NCI-H2171 (cell line): ENCODE measurements at regions not wholly inside any gene's neighbourhood (a gene's known extent, or its start where the extent isn't known, plus 50 kb on each side); places are given as distances from the start of the nearest gene placed in this dataset.
A peak's percentile ranks its signal among the peaks of the same experiment; 100 is the strongest.
"Not testable (repeated sequence)": the region's sequence is repeated elsewhere in the genome, so short reads cannot be mapped to it uniquely, and the experiment has no call there.

ENCODE experiments used
- DNase-seq: peaks from one replicate; lab custom pipeline; 2025; lab: John Stamatoyannopoulos, UW

DNA sequence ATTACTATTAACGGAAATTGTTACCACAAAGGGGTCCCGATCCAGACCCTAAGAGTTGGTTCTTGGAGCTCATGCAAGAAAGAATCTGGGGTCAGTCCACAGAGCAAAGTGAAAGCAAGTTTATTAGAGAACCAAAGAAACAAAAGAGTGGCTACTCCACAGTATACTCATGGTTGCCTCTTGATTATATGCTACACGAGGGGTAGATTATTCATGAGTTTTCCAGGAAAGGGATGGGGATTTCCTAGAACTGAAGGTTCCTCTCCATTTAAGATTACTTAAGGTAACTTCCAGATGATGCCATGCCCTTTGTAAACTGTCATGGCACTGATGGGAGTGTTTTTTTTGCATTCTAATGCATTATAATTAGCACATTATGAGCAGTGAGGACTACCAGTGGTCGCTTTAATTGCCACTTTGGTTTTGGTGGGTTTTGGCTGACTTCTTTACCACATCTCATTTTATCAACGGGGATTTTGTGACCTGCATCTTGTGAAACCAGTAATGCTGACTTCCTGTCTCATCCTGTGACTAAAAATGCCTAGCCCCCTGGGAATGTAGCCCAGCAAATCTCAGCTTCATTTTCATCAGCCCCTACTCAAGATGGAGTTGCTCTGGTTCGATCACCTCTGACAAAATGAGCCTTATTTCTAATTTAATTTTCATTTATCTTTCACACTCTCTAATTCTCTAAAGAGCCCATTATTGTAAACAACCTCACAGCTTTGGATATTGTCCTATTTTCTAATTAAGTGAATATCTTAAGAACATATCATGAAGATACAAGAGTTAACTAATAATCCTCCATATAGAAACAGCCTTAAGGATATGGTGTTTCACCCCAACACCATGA is 336.3 kb downstream of the RASEF start:
- no peak for DNase-seq

- DNase-seq: no peak
These were observed 333.8 kb downstream of the RASEF start for GRCh38 chr9:82729141-82729540.

DNA sequence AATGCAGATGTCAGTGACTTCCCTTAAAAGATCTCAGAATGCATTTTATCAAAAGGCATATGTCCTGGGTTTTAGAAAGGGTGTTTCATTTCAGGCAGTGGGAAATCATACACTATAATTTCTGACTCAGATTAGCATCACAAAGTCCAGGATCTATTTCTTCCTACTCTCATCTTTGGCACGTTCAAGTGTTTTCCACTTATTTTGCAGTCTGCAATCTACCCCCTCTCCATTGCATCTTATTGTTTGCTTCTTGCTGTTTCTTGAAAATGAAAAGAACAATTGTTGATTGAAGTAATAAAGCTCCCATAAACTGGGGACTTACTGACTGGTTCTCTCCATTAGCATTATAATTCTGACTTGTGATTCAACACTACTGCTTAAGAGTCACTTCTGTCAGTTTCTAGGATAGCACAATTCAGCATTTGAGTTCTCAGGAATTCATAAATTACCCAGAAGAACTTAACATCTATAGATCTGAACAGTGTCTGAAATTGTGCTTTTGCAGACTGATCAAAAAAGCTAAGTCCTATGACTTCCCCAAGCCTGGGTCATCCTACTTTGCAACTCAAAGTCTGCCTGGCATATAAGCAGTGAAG is 332.9 kb downstream of the RASEF start:
- no peak for DNase-seq

DNA sequence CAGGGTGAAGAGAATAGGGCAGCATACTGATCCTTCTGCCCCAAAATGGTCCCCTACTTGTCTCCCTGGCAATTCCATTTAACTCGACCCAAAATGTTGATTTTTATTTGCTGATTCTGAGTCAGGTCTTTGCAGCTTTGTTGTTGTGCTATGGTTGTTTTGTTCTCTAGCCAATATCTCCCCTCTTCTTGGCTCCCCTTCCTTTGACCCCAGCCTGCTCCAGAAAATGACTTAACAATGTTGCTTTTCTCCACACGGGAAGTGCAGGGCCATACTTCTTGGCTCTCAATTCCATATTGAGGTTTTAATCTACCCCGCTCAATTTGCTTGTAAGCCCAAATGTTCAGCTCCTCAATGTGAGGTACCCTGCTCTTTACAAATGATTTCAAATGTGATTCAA is 330.0 kb downstream of the RASEF start:
- no peak for DNase-seq

DNA sequence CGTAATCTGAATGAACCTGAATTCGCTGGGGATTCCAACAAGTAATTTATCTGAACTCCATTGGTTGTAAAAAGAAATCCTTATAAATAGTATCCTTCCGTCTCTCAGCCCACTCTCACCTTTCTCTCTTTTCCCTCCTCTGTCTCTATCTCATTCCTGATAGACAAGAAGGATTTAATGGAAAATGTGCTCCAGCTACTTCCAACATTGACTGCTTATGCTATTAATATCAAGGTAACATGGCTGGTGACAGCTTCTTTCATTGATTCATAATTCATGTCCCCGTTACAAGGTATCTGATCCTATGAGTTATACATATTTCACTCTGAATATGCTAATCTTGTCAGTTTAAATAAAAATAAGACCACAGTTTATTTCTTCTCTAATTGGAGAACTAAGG is 326.8 kb downstream of the RASEF start:
- no peak for DNase-seq

DNA sequence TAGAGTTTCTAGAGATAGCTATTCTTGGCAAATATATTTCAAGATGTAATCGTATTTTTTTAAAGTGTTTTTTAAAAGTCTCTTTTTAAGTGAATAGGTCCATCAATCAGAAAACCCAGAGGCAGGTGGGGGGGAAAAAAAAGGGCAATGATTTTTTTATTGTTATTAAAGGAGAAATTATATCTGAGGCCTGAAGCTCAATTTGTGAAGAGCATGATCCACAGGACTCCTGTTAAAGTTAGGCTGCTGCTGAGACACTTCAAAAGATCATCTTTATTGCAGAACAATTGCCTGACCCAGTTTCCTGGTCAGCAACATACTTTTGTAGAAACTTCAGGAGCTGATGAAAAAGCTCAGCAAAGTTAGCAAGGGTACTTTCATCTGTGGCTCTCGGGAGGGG is 326.2 kb downstream of the RASEF start:
- no peak for DNase-seq

DNA sequence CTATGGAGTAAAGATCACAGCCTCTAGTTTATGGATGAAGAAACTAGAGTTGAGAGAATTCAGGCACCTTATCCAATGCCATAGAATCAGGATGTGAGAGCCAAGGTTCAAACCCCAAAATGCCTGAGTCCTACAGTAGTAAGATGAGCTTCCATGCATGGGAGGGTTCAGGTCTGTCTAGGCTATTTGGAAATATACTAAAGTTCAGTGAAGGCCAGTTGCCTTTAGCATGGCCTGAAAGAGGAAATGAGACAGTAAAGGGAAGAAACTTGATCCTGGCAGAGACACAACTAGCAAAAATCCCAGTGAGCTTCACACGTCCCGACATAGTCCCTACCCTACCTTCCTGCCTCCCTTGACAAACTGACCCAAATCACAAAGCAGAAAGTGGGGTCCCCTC is 317.0 kb downstream of the RASEF start:
- DNase-seq: no peak

- no peak for DNase-seq
These were observed 312.5 kb downstream of the RASEF start for GRCh38 chr9:82750411-82750913.

GRCh38 chr9:82757924-82758323 is 305.0 kb downstream of the RASEF start:
- no peak for DNase-seq

GRCh38 chr9:82761027-82761426 is 301.9 kb downstream of the RASEF start:
- no peak for DNase-seq

DNA sequence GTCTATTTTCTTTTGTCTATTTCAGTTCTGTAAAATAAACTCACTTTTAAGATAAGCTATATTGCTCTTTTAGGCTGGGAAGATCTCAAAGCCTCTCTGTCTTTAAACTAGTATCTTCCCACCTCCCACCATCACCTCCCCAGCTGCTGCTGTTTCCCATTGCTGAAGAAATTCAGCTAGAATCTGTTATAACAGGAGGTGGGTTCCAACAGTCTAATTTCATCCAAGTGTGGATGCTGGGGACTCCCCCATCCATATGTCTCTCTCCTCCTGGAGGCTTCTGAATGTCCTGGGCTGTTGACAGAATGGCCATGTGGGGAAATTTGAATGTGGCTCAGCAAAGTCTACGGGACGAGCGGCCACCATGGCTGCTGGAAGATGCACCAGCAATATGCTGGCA is 301.0 kb downstream of the RASEF start:
- DNase-seq: no peak

GRCh38 chr9:82763656-82764055 is 299.3 kb downstream of the RASEF start:
- peak; percentile 24 for DNase-seq

- DNase-seq: peak; percentile 51
These were observed 298.8 kb downstream of the RASEF start for GRCh38 chr9:82764061-82764668.

DNA sequence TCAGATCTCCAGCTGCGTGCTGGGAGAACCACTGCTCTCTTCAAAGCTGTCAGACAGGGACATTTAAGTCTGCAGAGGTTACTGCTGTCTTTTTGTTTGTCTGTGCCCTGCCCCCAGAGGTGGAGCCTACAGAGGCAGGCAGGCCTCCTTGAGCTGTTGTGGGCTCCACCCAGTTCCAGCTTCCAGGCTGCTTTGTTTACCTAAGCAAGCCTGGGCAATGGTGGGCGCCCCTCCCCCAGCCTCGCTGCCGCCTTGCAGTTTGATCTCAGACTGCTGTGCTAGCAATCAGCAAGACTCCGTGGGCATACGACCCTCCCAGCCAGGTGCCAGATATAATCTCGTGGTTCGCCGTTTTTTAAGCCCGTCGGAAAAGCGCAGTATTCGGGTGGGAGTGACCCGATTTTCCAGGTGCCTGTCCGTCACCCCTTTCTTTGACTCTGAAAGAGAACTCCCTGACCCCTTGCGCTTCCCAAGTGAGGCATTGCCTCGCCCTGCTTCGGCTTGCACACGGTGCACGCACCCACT is 288.2 kb downstream of the RASEF start:
- DNase-seq: not testable (repeated sequence)

- no peak for DNase-seq
These were observed 286.4 kb downstream of the RASEF start for GRCh38 chr9:82776508-82776907.

DNA sequence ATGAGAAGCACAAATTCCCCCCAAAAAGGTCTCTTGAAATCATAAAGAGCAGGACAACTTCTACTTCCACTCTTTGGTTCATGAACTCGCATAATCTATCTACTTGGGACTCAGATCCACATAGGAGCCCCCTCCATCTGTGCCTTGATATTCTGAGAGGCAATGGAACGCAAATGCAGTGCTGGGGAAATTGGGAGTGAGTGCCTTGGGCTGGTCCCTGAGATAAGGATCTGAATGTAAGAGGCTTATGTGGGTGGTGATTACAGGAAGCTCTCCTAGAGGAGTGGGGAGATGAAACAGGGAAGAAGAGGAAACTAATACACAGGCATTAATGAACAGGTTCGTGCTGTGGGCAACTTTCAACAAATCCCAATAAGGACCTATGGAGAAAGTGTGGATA is 285.6 kb downstream of the RASEF start:
- no peak for DNase-seq

DNA sequence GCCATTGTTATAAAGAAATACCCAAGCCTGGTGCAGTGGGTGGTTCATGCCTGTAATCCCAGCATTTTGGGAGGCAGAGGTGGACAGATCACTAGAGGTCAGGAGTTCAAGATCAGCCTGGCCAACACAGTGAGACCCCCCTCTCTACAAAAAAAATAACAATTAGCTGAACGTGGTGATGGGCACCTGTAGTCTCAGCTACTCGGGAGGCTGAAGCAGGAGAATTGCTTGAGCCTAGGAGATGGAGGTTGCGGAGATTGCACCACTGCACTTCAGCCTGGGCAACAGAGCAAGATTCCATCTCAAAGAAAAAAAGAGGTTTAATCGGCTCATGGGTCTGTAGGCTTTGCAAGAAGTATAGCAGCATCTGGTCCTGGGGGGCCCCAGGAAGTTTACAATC is 284.0 kb downstream of the RASEF start:
- not testable (repeated sequence) for DNase-seq

DNA sequence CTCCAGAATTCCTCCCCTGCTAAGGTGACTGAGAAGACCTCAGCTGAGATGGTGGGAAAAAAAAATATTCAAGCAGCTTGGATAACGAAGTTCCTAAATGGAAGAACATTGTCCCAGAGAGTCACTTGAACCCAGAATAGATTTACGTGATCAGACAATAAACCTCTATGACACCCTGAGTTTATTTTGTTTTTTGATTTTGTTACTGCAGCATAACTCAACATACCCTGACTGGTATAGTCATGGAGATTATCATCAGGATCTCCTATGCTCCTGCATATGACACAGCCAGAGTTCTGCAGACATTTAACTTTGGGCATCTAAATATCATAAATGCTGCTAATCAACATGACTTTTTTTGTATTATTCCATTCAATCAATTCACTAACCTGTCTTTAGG is 282.9 kb downstream of the RASEF start:
- no peak for DNase-seq

DNA sequence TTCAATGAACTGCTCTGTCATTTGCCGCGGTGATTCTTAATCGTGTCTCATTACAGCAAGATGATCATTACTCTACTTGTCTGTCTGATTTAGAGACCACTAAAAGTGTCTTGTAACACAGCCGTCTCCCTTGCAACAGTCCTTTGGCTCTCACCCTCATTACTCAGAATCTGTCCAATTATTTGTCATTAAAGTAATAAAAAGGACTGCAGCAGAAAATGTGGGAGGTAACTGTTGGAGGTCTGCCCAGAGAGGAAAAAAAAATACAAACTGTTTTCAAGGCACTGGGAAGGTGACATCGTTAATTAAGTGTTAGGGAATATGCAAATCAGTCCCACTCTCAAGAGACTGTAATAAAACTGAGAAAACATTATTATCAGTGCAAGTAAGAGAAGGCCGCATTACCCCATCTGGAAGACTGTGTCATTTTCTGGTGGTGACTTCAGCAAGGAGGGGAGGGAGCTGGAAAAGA is 281.0 kb downstream of the RASEF start:
- peak; percentile 78 for DNase-seq

DNA sequence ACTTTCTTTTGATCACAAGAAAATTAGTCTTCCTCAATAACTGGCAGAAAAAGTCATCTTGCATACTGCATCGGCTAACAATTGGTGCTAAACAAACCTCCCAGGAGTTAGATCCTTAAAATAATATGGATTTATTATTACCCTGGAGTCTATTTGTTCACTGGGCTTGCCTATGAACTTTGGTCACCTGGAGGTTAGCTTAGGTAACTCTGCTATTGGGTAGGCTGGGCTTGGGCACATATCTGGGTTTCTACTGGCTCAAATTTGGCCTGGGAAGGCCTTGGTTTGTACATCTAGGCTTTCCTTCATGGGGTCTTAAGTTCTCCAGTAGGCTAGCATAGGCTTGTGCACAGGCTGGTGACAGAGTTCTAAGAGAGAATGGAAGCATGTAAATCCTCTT is 279.9 kb downstream of the RASEF start:
- DNase-seq: no peak

DNA sequence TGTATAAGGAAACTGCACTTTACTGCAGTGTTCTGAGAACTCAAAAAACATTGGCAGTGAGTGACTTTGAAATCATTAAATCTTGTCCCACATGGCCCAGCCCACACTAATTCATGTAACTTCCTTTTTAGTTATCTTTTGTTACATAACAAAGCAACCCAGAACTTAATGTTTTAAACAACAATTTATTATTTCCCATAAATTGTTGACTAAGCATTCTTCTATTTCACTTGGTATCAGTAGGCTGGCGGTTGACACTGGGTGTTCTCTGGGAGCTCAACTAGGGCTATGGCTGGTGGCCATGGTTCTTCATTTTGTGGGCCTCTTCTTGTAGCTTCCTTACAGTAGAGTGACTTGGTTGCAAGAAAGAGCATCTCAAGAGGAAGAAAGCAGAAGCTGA is 278.4 kb downstream of the RASEF start:
- DNase-seq: no peak

DNA sequence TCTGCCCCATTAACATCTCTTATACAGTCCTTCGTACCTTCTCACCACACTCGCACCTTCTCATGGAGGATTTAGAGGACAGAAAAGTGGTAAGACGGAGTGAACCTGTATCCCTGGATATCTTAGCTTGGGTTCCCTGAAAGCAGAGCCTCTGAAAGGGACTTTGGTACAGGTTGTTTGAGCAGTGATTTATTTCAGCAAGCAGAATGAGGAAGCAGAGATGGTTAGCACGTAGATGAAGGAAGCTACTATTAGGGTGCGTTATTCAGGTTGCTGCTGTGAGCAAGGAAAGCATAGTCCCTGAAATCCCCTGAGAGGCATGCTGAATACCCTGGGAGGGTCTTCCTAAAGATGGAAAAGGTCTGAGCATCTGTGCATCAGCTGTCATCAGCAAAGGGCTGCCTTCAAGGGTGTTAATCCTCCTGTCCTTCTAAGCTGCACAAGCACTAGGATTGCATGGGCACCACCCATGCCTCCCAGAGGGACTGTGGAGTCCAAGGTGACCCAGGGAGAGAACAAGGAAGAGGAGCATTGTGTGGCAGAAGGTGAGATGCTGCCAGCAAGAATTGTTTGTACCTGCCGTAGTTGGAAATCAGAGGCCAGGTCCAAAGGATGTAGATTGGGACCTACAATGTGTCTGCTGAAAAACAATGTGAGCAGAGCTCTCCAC is 273.7 kb downstream of the RASEF start:
- DNase-seq: no peak
